ENCODE measurements at regions not wholly inside any gene's neighbourhood (a gene's known extent, or its start where the extent isn't known, plus 50 kb on each side); places are given as distances from the start of the nearest gene placed in this dataset.

DNA sequence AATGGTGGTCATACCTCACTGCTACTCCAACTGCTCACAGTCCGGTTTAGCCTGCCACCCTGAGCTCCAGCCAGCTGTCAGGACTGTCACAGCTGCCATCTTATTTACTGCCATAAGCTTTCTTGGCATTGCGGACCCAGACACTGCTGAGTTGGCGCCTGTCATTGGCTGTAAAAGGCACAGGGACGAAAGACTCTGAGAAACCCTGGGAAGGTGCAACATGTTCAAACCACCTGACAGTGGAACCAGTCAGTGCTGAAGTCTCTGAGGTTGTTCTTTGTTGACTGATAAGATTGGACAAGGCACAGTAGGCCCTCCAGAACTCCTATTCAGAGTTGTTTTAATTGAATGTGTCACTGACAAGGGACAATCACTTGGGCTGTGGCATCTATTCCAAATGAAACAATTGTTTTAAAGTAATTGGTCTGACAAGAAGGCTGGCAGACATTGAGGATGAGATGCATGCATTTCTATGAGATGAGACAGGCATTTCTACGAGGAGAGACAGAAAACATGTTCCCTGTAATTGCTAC lies 927.8 kb downstream of the STPG2 start:
- Histone ChIP-seq H3K9ac (ENCODE audit: low read depth, low read length) (no peak overlapping the region), H3K4me1 (ENCODE audit: control insufficient read depth, insufficient read depth, low read length) (no peaks in the 10 kb centered on the region), H3K9me3 (ENCODE audit: control insufficient read depth, insufficient read depth, low read length) (no peaks in the 10 kb centered on the region), H3K4me3 (ENCODE audit: low read depth, low read length) (no peak overlapping the region), H3K27me3 (ENCODE audit: control insufficient read depth, insufficient read depth, low read length) (no peaks in the 10 kb centered on the region), H3K36me3 (ENCODE audit: control insufficient read depth, insufficient read depth, low read length) (no peaks in the 10 kb centered on the region)

DNA sequence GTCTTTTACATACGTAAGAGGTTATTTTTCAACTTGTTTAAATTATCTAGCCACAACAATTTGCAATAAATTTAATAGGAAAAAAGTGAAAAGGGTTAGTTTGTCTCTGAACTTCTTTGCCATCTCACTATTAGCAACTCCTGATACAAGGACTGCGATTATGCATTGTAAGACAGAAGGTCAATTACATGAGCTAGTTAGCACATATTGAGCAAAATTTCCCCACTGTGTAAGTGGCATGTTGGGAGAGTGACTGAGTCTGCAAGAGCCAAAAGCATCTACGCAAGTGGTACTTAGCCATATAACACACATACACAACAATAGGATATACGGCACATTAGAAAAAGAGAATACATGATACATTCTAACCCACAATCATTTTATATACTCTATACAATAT lies 927.2 kb downstream of the STPG2 start:
- Histone ChIP-seq H3K9ac (ENCODE audit: low read depth, low read length) (no peak overlapping the region), H3K4me1 (ENCODE audit: control insufficient read depth, insufficient read depth, low read length) (no peaks in the 10 kb centered on the region), H3K27me3 (ENCODE audit: control insufficient read depth, insufficient read depth, low read length) (no peaks in the 10 kb centered on the region), H3K36me3 (ENCODE audit: control insufficient read depth, insufficient read depth, low read length) (no peaks in the 10 kb centered on the region), H3K4me3 (ENCODE audit: low read depth, low read length) (no peak overlapping the region), H3K9me3 (ENCODE audit: control insufficient read depth, insufficient read depth, low read length) (no peaks in the 10 kb centered on the region)

DNA sequence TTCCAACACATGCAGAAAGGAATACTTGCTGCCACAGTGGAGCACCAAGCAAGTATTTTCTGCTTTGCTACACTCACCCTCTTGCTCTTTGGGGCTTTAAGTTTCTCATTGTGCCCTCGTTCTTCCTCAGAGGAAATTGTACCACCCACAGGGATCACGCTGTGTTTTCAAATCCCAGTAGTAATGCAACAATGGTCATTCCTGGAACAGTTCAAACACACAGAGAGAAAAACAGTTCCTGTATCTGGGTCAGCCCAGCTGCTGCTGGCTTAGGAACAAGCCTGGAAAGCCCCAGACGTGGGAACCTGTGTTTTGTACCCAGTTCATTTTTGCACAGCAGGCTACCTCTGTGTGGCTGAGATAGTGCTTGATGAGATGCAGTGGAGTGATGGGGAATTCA lies 907.8 kb downstream of the STPG2 start:
- Histone ChIP-seq H3K36me3 (ENCODE audit: control insufficient read depth, insufficient read depth, low read length) (no peaks in the 10 kb centered on the region), H3K9ac (ENCODE audit: low read depth, low read length) (no peak overlapping the region), H3K27me3 (ENCODE audit: control insufficient read depth, insufficient read depth, low read length) (no peaks in the 10 kb centered on the region), H3K4me1 (ENCODE audit: control insufficient read depth, insufficient read depth, low read length) (peaks cover 7% of the 10 kb centered on the region), H3K4me3 (ENCODE audit: low read depth, low read length) (no peak overlapping the region), H3K9me3 (ENCODE audit: control insufficient read depth, insufficient read depth, low read length) (no peaks in the 10 kb centered on the region)

DNA sequence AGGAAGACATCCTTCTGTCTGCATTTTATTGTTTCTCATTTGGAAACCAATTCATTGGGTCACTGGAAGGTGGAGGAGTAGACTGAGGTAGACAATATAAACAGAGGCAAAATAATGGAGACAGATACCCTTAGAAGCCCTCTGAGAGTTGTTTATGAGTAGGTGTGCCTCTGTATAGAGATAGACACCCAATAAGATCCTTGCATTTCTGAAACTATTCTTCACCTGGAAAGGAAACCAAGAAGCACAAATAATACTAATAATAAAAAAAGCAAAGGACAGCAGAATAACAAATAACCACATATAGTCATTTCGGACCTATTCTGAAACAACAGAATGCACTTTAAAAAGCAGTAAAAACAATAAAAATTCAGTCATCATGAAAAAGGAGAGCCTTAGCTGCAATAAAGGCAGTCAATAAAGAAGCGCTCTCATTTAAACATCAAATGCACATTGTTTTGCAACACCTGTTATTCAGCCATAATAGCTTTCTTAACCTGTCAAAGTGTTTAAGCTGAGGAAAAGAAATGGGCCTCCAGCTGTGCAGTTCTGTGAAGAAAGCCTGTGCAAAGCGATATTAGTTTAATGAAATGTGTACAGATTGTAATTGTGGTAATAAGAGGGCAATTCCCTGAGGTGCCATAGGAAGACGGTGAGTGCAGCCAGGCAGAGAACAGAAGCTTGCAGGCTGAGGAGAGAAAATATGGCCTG lies 904.2 kb downstream of the STPG2 start:
- Histone ChIP-seq H3K4me3 (ENCODE audit: low read depth, low read length) (no peak overlapping the region), H3K4me1 (ENCODE audit: control insufficient read depth, insufficient read depth, low read length) (peaks cover 7% of the 10 kb centered on the region), H3K27me3 (ENCODE audit: control insufficient read depth, insufficient read depth, low read length) (no peaks in the 10 kb centered on the region)

DNA sequence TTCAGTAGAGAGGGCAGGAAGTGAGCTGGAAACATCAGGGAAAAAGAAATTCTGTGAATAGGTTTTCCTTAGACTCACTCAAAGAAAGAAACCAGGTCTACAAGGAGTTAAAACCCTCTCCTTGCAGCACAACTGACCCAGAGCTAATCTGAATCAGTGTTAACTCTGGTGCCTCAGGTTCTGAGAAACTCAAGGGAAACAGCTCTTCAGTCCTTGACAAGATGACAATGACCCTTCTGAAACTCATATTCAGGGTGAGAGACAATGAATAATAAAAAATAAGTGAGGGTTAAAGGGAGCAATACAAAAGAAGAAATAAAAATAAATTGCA lies 903.6 kb downstream of the STPG2 start:
- no peaks in the 10 kb centered on the region for H3K36me3 ChIP-seq (ENCODE audit: control insufficient read depth, insufficient read depth, low read length)
- H3K9ac ChIP-seq (ENCODE audit: low read depth, low read length): no peak overlapping the region
- no peaks in the 10 kb centered on the region for H3K9me3 ChIP-seq (ENCODE audit: control insufficient read depth, insufficient read depth, low read length)
- no peaks in the 10 kb centered on the region for H3K27me3 ChIP-seq (ENCODE audit: control insufficient read depth, insufficient read depth, low read length)
- H3K4me3 ChIP-seq (ENCODE audit: low read depth, low read length): no peak overlapping the region
- H3K4me1 ChIP-seq (ENCODE audit: control insufficient read depth, insufficient read depth, low read length): peaks cover 7% of the 10 kb centered on the region

More for the DNA sequence above, 904.2 kb downstream of the STPG2 start:
- H3K36me3 ChIP-seq (ENCODE audit: control insufficient read depth, insufficient read depth, low read length): no peaks in the 10 kb centered on the region
- no peaks in the 10 kb centered on the region for H3K9me3 ChIP-seq (ENCODE audit: control insufficient read depth, insufficient read depth, low read length)
- H3K9ac ChIP-seq (ENCODE audit: low read depth, low read length): no peak overlapping the region

DNA sequence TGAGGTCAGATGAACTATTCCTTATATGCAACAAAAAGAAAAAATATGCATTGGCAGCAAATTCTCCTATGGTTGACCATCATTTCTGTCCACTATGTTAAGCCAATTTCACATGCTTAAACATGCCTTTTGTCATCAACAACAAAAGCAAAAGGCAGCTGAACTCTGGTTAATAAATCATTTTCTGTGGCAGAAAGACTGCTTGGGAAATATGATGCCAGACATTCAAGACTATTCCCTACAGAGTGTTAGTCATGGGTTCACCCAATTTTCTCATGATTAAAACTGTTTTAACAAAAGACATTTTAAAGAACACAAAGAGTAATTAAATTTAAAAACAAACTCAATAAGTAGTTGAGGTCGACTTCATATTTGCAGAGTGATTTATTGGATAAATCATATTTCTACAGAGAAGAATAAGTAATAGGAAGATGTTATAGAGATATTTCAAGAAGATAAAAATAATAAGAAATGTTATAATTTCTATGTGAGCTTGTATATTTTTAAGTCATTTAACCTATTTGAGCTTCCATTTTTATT lies 890.6 kb downstream of the STPG2 start:
- H3K9me3 ChIP-seq (ENCODE audit: control insufficient read depth, insufficient read depth, low read length): no peaks in the 10 kb centered on the region
- no peaks in the 10 kb centered on the region for H3K4me1 ChIP-seq (ENCODE audit: control insufficient read depth, insufficient read depth, low read length)

DNA sequence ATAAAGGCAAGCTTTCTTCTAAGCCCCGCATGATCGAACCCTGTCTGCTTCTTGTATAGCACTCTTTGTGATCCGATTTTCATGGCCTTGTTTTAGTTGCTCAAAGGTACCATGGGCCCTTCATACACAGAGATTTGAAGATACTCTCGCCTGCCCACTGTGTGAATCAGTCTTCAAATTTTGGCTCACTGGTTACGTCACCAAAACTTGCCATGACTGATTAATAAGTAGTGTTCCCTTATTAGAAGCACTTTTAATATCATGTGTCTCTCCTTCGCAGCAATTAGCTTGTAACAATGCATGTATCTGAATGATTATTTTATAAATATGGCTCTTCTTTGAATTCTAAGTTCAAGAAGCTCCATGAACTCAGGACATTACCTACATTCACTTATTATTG lies 880.5 kb downstream of the STPG2 start:
- Histone ChIP-seq H3K27me3 (ENCODE audit: control insufficient read depth, insufficient read depth, low read length) (no peaks in the 10 kb centered on the region), H3K4me3 (ENCODE audit: low read depth, low read length) (no peak overlapping the region), H3K9me3 (ENCODE audit: control insufficient read depth, insufficient read depth, low read length) (no peaks in the 10 kb centered on the region), H3K4me1 (ENCODE audit: control insufficient read depth, insufficient read depth, low read length) (no peaks in the 10 kb centered on the region), H3K36me3 (ENCODE audit: control insufficient read depth, insufficient read depth, low read length) (no peaks in the 10 kb centered on the region), H3K9ac (ENCODE audit: low read depth, low read length) (no peak overlapping the region)

More for the DNA sequence above, 890.6 kb downstream of the STPG2 start:
- Histone ChIP-seq H3K27me3 (ENCODE audit: control insufficient read depth, insufficient read depth, low read length) (no peaks in the 10 kb centered on the region), H3K9ac (ENCODE audit: low read depth, low read length) (no peak overlapping the region), H3K36me3 (ENCODE audit: control insufficient read depth, insufficient read depth, low read length) (no peaks in the 10 kb centered on the region), H3K4me3 (ENCODE audit: low read depth, low read length) (no peak overlapping the region)

DNA sequence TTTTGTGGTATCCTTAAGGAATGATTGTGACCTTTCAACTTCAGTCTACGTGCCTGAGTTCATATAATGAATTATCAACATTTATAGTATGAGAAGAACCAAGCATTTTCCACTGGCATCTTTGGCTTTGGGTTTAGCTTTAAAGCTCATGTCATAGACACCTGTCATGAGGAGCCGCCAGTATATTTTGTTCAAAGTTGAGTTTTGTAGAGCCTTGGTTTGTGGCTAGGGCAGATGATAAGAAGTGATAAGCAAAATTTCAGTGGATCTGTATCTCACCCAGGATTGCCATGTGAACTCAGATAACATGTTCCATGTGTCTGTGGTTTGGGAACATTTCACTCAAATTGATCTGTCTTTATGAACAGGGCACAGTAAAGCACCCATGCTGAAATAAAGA lies 873.2 kb downstream of the STPG2 start:
- Histone ChIP-seq H3K36me3 (ENCODE audit: control insufficient read depth, insufficient read depth, low read length) (no peaks in the 10 kb centered on the region), H3K9ac (ENCODE audit: low read depth, low read length) (no peak overlapping the region), H3K9me3 (ENCODE audit: control insufficient read depth, insufficient read depth, low read length) (no peaks in the 10 kb centered on the region), H3K4me1 (ENCODE audit: control insufficient read depth, insufficient read depth, low read length) (no peaks in the 10 kb centered on the region), H3K4me3 (ENCODE audit: low read depth, low read length) (no peak overlapping the region), H3K27me3 (ENCODE audit: control insufficient read depth, insufficient read depth, low read length) (no peaks in the 10 kb centered on the region)

DNA sequence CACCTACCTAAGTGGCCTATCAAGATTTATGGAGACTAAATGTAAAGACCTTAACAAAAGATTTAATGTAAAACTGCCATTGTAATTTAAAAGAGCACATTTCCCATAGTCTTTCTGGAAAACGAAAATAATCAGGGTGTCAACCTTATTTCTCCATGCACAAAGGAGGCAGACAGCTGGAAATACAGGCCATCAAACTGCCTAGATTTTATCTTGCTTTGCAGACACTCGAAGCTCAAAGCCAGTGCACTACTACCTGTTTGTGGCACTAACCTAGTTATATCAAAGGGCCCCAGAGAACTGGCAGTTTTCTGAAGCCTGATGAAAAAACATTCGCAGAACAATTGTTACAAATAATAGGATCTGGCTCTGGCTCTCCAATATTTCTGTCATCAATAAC lies 863.9 kb downstream of the STPG2 start:
- no peak overlapping the region for H3K9ac ChIP-seq (ENCODE audit: low read depth, low read length)
- H3K4me3 ChIP-seq (ENCODE audit: low read depth, low read length): no peak overlapping the region
- no peaks in the 10 kb centered on the region for H3K36me3 ChIP-seq (ENCODE audit: control insufficient read depth, insufficient read depth, low read length)
- H3K27me3 ChIP-seq (ENCODE audit: control insufficient read depth, insufficient read depth, low read length): no peaks in the 10 kb centered on the region
- no peaks in the 10 kb centered on the region for H3K4me1 ChIP-seq (ENCODE audit: control insufficient read depth, insufficient read depth, low read length)
- no peaks in the 10 kb centered on the region for H3K9me3 ChIP-seq (ENCODE audit: control insufficient read depth, insufficient read depth, low read length)

DNA sequence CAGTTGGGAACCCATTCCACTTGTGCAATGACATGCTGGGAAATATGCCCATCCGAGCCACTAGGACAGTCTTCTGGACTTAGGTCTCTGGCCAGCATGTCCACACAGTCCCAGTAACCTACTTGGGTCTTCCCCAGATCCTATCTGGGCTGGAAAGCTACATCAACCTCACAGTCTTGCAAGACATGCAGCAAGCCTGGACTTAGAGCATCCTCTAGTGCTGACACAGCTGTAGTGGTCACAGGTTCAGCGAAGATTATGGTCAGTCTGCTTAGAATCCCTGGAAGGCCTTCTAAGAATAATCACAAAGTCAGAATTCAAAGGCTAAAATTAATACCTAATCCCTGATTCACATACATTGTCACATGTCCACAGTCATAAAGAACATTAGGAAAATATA lies 842.7 kb downstream of the STPG2 start:
- H3K9me3 ChIP-seq (ENCODE audit: control insufficient read depth, insufficient read depth, low read length): no peaks in the 10 kb centered on the region
- no peaks in the 10 kb centered on the region for H3K4me1 ChIP-seq (ENCODE audit: control insufficient read depth, insufficient read depth, low read length)
- H3K4me3 ChIP-seq (ENCODE audit: low read depth, low read length): no peak overlapping the region
- H3K36me3 ChIP-seq (ENCODE audit: control insufficient read depth, insufficient read depth, low read length): no peaks in the 10 kb centered on the region
- no peaks in the 10 kb centered on the region for H3K27me3 ChIP-seq (ENCODE audit: control insufficient read depth, insufficient read depth, low read length)
- no peak overlapping the region for H3K9ac ChIP-seq (ENCODE audit: low read depth, low read length)

DNA sequence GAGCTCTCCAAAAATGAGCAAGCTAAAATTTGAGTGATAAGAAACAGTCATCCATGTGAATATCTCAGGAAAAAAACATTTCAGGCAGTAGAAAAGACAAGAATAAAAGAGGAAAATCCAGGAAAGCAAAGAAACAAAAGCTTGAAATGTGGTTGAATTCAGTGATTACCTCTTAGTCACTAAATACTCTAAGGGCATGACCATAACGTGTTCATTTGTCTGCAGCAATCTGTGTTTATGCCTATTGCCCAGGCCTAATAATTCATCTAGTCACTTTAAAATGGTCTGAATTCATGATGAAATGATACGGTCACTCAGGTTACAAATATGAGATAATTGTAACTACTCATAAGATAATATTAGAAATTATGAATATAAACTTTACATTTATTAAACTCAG lies 837.9 kb downstream of the STPG2 start:
- Histone ChIP-seq H3K9ac (ENCODE audit: low read depth, low read length) (no peak overlapping the region), H3K27me3 (ENCODE audit: control insufficient read depth, insufficient read depth, low read length) (no peaks in the 10 kb centered on the region), H3K36me3 (ENCODE audit: control insufficient read depth, insufficient read depth, low read length) (no peaks in the 10 kb centered on the region), H3K4me3 (ENCODE audit: low read depth, low read length) (no peak overlapping the region), H3K9me3 (ENCODE audit: control insufficient read depth, insufficient read depth, low read length) (no peaks in the 10 kb centered on the region), H3K4me1 (ENCODE audit: control insufficient read depth, insufficient read depth, low read length) (no peaks in the 10 kb centered on the region)

DNA sequence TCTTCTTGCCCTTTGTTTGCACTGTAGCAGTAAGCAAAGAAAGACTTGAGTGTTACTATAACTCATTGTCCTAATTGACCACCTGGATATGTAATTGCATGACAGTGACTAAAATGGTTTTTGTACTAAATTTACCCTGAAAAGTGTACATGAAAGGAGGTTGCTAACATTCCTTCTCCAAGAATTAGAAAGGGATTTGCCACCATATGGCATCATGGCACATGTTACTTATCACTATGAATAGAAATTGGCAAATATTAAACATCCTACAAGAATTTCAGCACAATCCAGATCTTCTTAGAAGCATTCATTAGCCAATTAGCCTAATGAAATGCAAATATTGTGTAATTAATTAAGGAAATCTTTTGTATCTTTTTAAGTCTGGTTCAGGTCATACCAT lies 834.2 kb downstream of the STPG2 start:
- H3K36me3 ChIP-seq (ENCODE audit: control insufficient read depth, insufficient read depth, low read length): no peaks in the 10 kb centered on the region
- no peaks in the 10 kb centered on the region for H3K4me1 ChIP-seq (ENCODE audit: control insufficient read depth, insufficient read depth, low read length)
- no peak overlapping the region for H3K9ac ChIP-seq (ENCODE audit: low read depth, low read length)
- H3K27me3 ChIP-seq (ENCODE audit: control insufficient read depth, insufficient read depth, low read length): no peaks in the 10 kb centered on the region
- no peak overlapping the region for H3K4me3 ChIP-seq (ENCODE audit: low read depth, low read length)
- H3K9me3 ChIP-seq (ENCODE audit: control insufficient read depth, insufficient read depth, low read length): no peaks in the 10 kb centered on the region
